Activated CD4-positive, alpha-beta memory T cell treated with anti-CD3 and anti-CD28 coated beads for 36 hours (primary cell): ENCODE measurements at regions not wholly inside any gene's neighbourhood (a gene's known extent, or its start where the extent isn't known, plus 50 kb on each side); places are given as distances from the start of the nearest gene placed in this dataset.

Experiments
- CTCF ChIA-PET: fragments of 350-600 bp; sonication (Branson Sonifier 250); formaldehyde crosslinking; loops from one replicate; lab custom pipeline; 2021; ENCODE audit warnings: antibody characterized with exemption, inconsistent platforms; lab: Charles Lee
- POLR2A ChIA-PET: fragments of 350-600 bp; sonication (Branson Sonifier 250); formaldehyde crosslinking; loops from one replicate; lab custom pipeline; 2021; ENCODE audit warnings: antibody characterized with exemption; lab: Charles Lee
- DNase-seq: peaks from one replicate; pipeline ENCODE4 v3.0.0-alpha.2; 2020
- H3K27ac Mint-ChIP-seq: one replicate; pipeline ENCODE4 v1.8.0; 2021; ENCODE audit warnings: mixed read lengths
- H3K27me3 Mint-ChIP-seq: one replicate; pipeline ENCODE4 v1.8.0; 2021; ENCODE audit warnings: mixed read lengths
- H3K36me3 Mint-ChIP-seq: one replicate; pipeline ENCODE4 v1.8.0; 2021; ENCODE audit warnings: mixed read lengths
- H3K4me1 Mint-ChIP-seq: one replicate; pipeline ENCODE4 v1.8.0; 2021; ENCODE audit warnings: low read depth, mixed read lengths
- H3K4me3 Mint-ChIP-seq: one replicate; pipeline ENCODE4 v1.8.0; 2021; ENCODE audit warnings: mild to moderate bottlenecking, mixed read lengths
- H3K9me3 Mint-ChIP-seq: one replicate; pipeline ENCODE4 v1.8.0; 2021; ENCODE audit warnings: mixed read lengths
- intact Hi-C: fragments of 100-400 bp; cut with micrococcal nuclease; formaldehyde crosslinking; loops from one replicate; pipeline ENCODE4 v1.15.1; 2023

GRCh38 chr12:111027431-111027830 is 107.1 kb upstream of the MYL2 start:
- H3K36me3 Mint-ChIP-seq: no peaks in the 10 kb centered on the region
- H3K9me3 Mint-ChIP-seq: no peaks in the 10 kb centered on the region
- no peak overlapping the region for H3K27ac Mint-ChIP-seq
- H3K4me3 Mint-ChIP-seq: no peak overlapping the region
- ChIA-PET POLR2A (no interaction called here), CTCF (no interaction called here)
- H3K27me3 Mint-ChIP-seq: peaks cover 22% of the 10 kb centered on the region
- DNase-seq: no peak
- intact Hi-C loops: loop anchor here (10.0 kb wide), 2 partner anchors 147 to 247 kb away; no protein-coding TSS in a partner anchor
- peaks cover 5% of the 10 kb centered on the region for H3K4me1 Mint-ChIP-seq

- ChIA-PET CTCF (interaction anchor here (1.7 kb wide), 1 partner anchor 10 kb away, joined by 4 read pairs; no protein-coding TSS in a partner anchor), POLR2A (no interaction called here)
- Mint-ChIP-seq H3K4me1 (peaks cover 3% of the 10 kb centered on the region), H3K4me3 (no peak overlapping the region), H3K27ac (no peak overlapping the region), H3K9me3 (no peaks in the 10 kb centered on the region), H3K27me3 (peaks cover 15% of the 10 kb centered on the region), H3K36me3 (no peaks in the 10 kb centered on the region)
- no peak for DNase-seq
- intact Hi-C loops: loop anchor here (10.0 kb wide), 2 partner anchors 149 to 249 kb away; no protein-coding TSS in a partner anchor
Measured at GRCh38 chr12:111025792-111026430, 105.5 kb upstream of the MYL2 start.

- no peak for DNase-seq
- Mint-ChIP-seq H3K27ac (no peak overlapping the region), H3K4me3 (no peak overlapping the region), H3K9me3 (no peaks in the 10 kb centered on the region), H3K27me3 (peaks cover 13% of the 10 kb centered on the region), H3K36me3 (no peaks in the 10 kb centered on the region), H3K4me1 (peaks cover 3% of the 10 kb centered on the region)
- intact Hi-C loops: loop anchor here (10.0 kb wide), 2 partner anchors 150 to 250 kb away; no protein-coding TSS in a partner anchor
- CTCF ChIA-PET: interaction anchor here (1.7 kb wide), 1 partner anchor 11 kb away, joined by 4 read pairs; no protein-coding TSS in a partner anchor
- POLR2A ChIA-PET: no interaction called here
Measured at GRCh38 chr12:111025301-111025700, 104.9 kb upstream of the MYL2 start.

- Mint-ChIP-seq H3K36me3 (no peaks in the 10 kb centered on the region), H3K4me1 (peaks cover 3% of the 10 kb centered on the region), H3K27me3 (peaks cover 14% of the 10 kb centered on the region), H3K27ac (no peak overlapping the region), H3K4me3 (no peak overlapping the region), H3K9me3 (no peaks in the 10 kb centered on the region)
- peak; percentile 60 for DNase-seq
- ChIA-PET POLR2A (no interaction called here), CTCF (interaction anchor here (0.6 to 2.7 kb wide), 9 partner anchors 12 to 289 kb away, joined by 3 to 12 read pairs (median 4); no protein-coding TSS in a partner anchor)
- intact Hi-C loops: loop anchor here (1.0 to 10.0 kb wide), 4 partner anchors 130 to 275 kb away; no protein-coding TSS in a partner anchor
Measured at GRCh38 chr12:111024205-111024801, 103.9 kb upstream of the MYL2 start.

- no peaks in the 10 kb centered on the region for H3K36me3 Mint-ChIP-seq
- H3K27ac Mint-ChIP-seq: no peak overlapping the region
- H3K9me3 Mint-ChIP-seq: no peaks in the 10 kb centered on the region
- intact Hi-C loops: loop anchor here (10.0 kb wide), 2 partner anchors 152 to 252 kb away; no protein-coding TSS in a partner anchor
- DNase-seq: no peak
- ChIA-PET POLR2A (no interaction called here), CTCF (interaction anchor here (1.9 to 2.7 kb wide), 3 partner anchors 276 to 291 kb away, joined by 5 to 12 read pairs (median 6); no protein-coding TSS in a partner anchor)
- peaks cover 3% of the 10 kb centered on the region for H3K4me1 Mint-ChIP-seq
- H3K4me3 Mint-ChIP-seq: no peak overlapping the region
- H3K27me3 Mint-ChIP-seq: peaks cover 18% of the 10 kb centered on the region
Measured at GRCh38 chr12:111022386-111022785, 102.0 kb upstream of the MYL2 start.

- H3K4me1 Mint-ChIP-seq: no peaks in the 10 kb centered on the region
- peaks cover 1% of the 10 kb centered on the region for H3K36me3 Mint-ChIP-seq
- no peak overlapping the region for H3K4me3 Mint-ChIP-seq
- peaks cover 3% of the 10 kb centered on the region for H3K9me3 Mint-ChIP-seq
- DNase-seq: no peak
- H3K27ac Mint-ChIP-seq: no peak overlapping the region
- CTCF ChIA-PET: no interaction called here
- POLR2A ChIA-PET: no interaction called here
- intact Hi-C loops: loop anchor here (10.0 kb wide), 1 partner anchor 80 kb away; no protein-coding TSS in a partner anchor
- H3K27me3 Mint-ChIP-seq: peaks cover 19% of the 10 kb centered on the region
Measured at GRCh38 chr12:111014547-111014946, 94.2 kb upstream of the MYL2 start.

- no peak overlapping the region for H3K27ac Mint-ChIP-seq
- H3K9me3 Mint-ChIP-seq: peaks cover 3% of the 10 kb centered on the region
- peaks cover 15% of the 10 kb centered on the region for H3K27me3 Mint-ChIP-seq
- intact Hi-C loops: loop anchor here (10.0 kb wide), 1 partner anchor 78 kb away; no protein-coding TSS in a partner anchor
- peaks cover 1% of the 10 kb centered on the region for H3K36me3 Mint-ChIP-seq
- H3K4me3 Mint-ChIP-seq: no peak overlapping the region
- ChIA-PET POLR2A (no interaction called here), CTCF (interaction anchor here (0.6 kb wide), 1 partner anchor 83 kb away, joined by 3 read pairs; no protein-coding TSS in a partner anchor)
- DNase-seq: no peak
- H3K4me1 Mint-ChIP-seq: no peaks in the 10 kb centered on the region
Measured at GRCh38 chr12:111012918-111013317, 92.5 kb upstream of the MYL2 start.

- intact Hi-C loops: loop anchor here (10.0 kb wide), 1 partner anchor 77 kb away; no protein-coding TSS in a partner anchor
- CTCF ChIA-PET: no interaction called here
- Mint-ChIP-seq H3K27me3 (peaks cover 15% of the 10 kb centered on the region), H3K9me3 (peaks cover 3% of the 10 kb centered on the region), H3K36me3 (peaks cover 1% of the 10 kb centered on the region), H3K27ac (no peak overlapping the region), H3K4me3 (no peak overlapping the region), H3K4me1 (no peaks in the 10 kb centered on the region)
- POLR2A ChIA-PET: no interaction called here
- no peak for DNase-seq
Measured at GRCh38 chr12:111011999-111012600, 91.7 kb upstream of the MYL2 start.

GRCh38 chr12:111010916-111011657 is 90.7 kb upstream of the MYL2 start:
- intact Hi-C loops: loop anchor here (10.0 kb wide), 1 partner anchor 76 kb away; no protein-coding TSS in a partner anchor
- ChIA-PET CTCF (no interaction called here), POLR2A (interaction anchor here (0.6 kb wide), 1 partner anchor 10 kb away, joined by 3 read pairs; no protein-coding TSS in a partner anchor)
- peaks cover 13% of the 10 kb centered on the region for H3K27me3 Mint-ChIP-seq
- no peaks in the 10 kb centered on the region for H3K4me1 Mint-ChIP-seq
- peaks cover 3% of the 10 kb centered on the region for H3K9me3 Mint-ChIP-seq
- H3K36me3 Mint-ChIP-seq: peaks cover 1% of the 10 kb centered on the region
- H3K4me3 Mint-ChIP-seq: no peak overlapping the region
- DNase-seq: no peak
- no peak overlapping the region for H3K27ac Mint-ChIP-seq

- H3K36me3 Mint-ChIP-seq: peaks cover 1% of the 10 kb centered on the region
- DNase-seq: no peak
- POLR2A ChIA-PET: no interaction called here
- no peak overlapping the region for H3K27ac Mint-ChIP-seq
- H3K4me1 Mint-ChIP-seq: no peaks in the 10 kb centered on the region
- intact Hi-C loops: loop anchor here (10.0 kb wide), 1 partner anchor 75 kb away; no protein-coding TSS in a partner anchor
- H3K27me3 Mint-ChIP-seq: peaks cover 20% of the 10 kb centered on the region
- CTCF ChIA-PET: no interaction called here
- peaks cover 3% of the 10 kb centered on the region for H3K9me3 Mint-ChIP-seq
- no peak overlapping the region for H3K4me3 Mint-ChIP-seq
Measured at GRCh38 chr12:111010061-111010460, 89.7 kb upstream of the MYL2 start.

GRCh38 chr12:111006621-111007020 is 86.2 kb upstream of the MYL2 start:
- CTCF ChIA-PET: no interaction called here
- H3K27me3 Mint-ChIP-seq: peaks cover 22% of the 10 kb centered on the region

More at GRCh38 chr12:111006621-111007020, 86.2 kb upstream of the MYL2 start:
- intact Hi-C loops: no loop called here
- no peaks in the 10 kb centered on the region for H3K4me1 Mint-ChIP-seq
- no peak overlapping the region for H3K4me3 Mint-ChIP-seq
- peaks cover 3% of the 10 kb centered on the region for H3K9me3 Mint-ChIP-seq
- H3K36me3 Mint-ChIP-seq: no peaks in the 10 kb centered on the region
- POLR2A ChIA-PET: no interaction called here
- DNase-seq: no peak
- no peak overlapping the region for H3K27ac Mint-ChIP-seq
